Left cardiac atrium (tissue), 4 donors: ENCODE measurements at regions not wholly inside any gene's neighbourhood (a gene's known extent, or its start where the extent isn't known, plus 50 kb on each side); places are given as distances from the start of the nearest gene placed in this dataset.

Source experiments
- ATAC-seq, 2 donors: fragments of 200-7000 bp; cut with Tn5 transposase; one replicate each; pipeline ENCODE4 v1.9.1; 2020; ENCODE audit warnings: mild to moderate bottlenecking in 2 of 2, moderate library complexity in 2 of 2
- DNase-seq: peaks from one replicate; pipeline ENCODE4 v3.0.0-alpha.2; 2020
- intact Hi-C, 2 donors: fragments of 100-400 bp; cut with DNase I; formaldehyde crosslinking; loops; one replicate each; pipeline versions ENCODE4 v1.14.1 to v1.15.1; 2022 to 2023
- donor health status: DM: no; HTN: yes; CAD: no.
- donor health status: DM: no; HTN: yes; CAD: no; lungs with severe emphysema.
- donor health status: DM: yes; HTN: yes; CAD: no.
- donor health status: Dilated cardiomyopathy.

DNA sequence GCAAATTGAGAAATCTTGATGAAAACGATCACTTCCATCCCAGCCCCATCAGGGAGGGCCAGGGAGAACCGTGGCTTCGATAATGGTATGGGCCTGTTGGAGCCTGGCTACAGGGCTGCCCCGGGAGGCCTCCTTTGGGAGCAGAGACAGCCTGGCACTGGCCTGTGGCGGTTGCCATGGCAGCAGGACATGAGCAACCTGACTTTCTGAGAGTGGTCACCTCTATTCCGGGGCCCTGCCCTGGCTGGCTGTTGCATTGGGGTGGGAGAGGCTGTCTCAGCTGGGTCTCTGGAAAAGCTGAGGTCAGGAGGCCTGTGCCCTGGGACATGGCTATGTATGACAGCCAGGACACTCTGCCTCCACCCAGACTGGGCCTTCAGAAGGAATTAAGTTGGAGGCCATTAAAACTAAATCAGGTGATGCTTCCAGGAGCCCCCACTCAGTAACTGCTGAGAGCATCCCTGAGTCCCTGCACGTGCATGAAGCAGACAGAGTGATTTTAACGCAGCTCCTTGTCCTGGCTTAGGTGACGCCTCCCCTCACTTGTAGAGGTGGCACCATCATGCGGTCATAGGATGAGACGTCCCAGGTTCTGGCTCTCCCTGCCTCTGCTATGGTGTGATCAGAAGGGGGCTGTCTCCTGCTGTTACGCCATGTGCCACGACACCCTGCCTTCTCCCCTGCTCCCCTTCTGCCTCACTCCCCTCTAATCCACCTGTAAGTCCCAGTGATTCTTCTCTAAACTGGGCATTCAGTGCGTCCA lies 126.3 kb downstream of the SLC25A47 start:
- intact Hi-C loops, result loop anchor here in 1 of 2 donors (10.0 kb wide), 1 partner anchor 195 kb away; no protein-coding TSS in a partner anchor
- no peak for DNase-seq
- ATAC-seq, result no peak

DNA sequence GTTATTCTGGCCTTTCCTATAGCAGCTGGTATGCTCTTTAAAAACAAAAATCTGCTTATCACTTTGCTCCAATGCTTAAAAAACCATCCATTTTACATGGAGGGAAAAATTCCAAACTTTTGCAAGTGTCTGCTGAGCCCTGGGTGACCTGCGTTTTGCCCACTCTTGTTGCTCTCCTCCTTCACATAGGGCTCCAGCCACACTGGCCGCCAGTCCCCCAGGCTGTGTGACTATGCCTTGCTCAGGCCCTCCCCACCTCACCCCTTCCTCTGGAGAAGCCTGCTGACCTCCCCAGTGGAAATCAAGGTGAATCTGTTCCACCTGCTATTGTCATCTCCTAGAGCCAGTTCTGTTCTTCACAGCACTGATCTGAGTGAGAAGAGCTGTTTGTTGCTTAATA lies 126.9 kb downstream of the SLC25A47 start:
- no peak for DNase-seq
- ATAC-seq, result no peak
- intact Hi-C loops, result no loop called here

DNA sequence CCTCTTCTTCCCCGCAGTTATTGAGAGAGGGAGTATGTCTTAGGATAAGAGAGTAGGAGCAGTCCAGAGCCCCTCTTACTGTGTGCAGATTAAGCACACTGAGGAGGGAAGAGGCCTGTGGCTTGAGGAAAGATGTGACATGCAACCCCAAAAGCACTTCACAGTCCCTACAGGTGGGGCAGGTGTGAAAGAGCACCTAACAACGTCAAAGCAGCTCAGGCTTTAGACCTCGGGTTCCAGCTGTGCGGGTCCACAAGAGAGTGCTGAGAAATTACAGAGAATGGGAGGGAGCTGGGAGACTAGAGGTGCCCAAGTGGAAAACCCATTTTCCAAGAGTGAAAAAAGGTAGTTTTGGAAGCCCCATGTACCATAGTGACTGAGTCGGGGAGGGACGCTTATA lies 127.6 kb downstream of the SLC25A47 start:
- DNase-seq (no peak), ATAC-seq (no peak)
- intact Hi-C loops, result no loop called here

DNA sequence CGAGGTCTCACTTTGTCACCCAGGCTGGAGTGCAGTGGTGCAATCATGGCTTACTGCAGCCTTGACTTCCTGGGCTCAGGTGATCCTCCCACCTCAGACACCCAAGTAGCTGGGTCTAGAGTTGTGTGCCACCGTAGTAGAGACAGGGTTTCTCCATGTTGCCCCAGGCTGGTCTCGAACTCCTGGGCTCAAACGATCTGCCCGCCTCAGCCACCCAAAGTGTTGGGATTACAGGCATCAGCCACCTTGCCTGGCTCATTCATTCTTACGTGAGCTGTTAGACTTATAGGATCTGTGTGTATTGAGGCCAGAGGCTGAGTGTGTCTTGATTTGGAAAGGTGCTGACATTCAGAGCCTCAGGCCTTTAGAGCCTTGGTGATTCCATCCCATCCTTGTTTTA lies 128.1 kb downstream of the SLC25A47 start:
- no peak for DNase-seq
- intact Hi-C loops, result no loop called here
- no peak for ATAC-seq

DNA sequence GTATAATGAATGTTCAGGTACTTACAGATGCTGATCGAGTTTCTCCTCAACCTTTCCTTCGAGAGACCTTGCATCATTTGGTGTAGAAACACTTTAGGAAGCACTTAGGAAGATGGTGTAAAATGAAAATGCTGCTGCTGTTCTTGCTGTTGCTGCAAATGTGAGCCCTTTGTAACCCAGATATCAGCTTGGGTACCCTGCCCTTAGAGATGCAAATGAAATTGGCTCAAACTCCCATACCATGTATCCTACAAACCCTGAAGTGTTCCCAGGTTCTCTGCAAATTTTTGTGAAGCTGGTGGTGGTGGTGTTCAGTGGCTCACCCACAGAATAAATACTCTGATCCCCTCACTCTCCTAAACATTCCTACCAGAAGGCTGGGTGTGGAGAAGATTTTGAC lies 130.8 kb downstream of the SLC25A47 start:
- intact Hi-C loops, result no loop called here
- no peak for DNase-seq
- no peak for ATAC-seq

DNA sequence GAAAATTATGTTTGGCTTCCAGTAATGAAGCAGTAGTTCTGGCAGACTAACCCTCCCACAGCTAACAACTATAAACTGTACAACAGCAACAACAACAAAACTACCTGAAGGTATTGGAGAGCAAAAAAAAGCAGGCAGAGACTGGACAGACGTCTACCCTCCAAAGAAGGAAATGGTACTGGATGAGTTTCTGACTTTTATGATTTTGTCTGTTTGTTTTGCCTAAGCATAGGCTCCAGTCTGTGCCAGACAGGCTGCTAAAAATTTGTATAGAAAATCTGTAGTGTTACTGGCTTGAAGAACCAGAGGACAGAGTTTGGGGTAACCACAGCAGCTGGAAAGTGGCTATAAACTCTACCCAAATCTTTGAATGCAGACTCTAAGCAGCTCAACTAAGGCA lies 131.3 kb downstream of the SLC25A47 start:
- DNase-seq (no peak), ATAC-seq (no peak)
- intact Hi-C loops, result no loop called here

DNA sequence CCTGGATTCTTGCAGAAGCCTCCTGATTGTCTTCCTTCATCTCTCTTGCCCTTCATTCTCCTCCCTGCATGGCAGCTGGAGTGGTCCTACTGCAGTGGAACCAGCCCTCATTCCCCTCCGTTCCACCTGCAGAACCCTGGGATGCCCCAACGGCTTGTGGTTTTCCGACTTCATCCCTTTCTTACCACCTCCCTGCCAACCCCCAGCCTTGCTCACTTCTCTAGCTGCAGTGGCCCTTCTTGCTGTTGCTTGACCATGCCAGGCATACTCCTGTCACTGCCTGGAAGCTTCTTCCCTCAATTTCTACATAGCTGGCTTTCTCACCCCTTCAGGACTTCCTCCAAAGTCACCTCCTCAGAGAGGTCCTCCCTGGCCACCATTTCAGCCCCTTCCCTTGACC lies 123.3 kb downstream of the BEGAIN start:
- DNase-seq, result no peak
- ATAC-seq, result no peak
- intact Hi-C loops, result no loop called here

DNA sequence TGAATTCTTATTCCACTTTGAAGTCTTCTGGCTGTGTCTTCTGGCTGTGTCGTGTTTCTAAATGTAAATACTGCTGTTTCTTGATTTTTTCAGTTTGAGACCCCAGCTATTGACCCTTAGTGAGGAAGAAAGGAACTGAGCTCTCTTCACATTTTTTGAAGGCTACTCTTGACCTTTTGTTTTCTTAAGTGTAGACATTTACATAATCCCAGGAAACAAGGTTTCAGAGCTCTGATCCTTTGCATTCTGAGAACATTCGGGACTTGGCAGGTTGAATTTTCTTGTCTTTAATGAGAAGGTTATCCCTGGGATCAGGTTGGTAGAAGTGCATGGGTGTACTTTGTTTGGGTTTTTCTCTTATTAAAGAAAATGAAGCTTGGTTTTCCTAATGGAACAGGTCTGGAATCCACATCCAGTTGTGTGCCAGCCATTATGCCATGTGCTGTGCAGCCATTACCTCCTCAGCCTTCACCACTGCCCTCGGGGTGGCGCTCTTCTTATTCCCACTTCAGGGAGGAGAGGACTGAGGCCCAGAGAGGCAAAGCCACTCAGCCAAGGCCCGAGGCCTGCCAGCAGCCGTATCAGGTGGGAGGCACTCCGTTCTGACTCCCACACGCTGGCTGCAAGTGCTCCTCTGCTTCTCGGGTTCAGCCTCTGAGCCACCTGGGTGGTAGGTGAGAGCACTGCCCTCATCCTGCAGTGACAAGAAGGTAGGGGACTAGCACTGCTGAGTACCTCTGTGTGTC lies 120.9 kb downstream of the BEGAIN start:
- intact Hi-C loops, result no loop called here
- DNase-seq (no peak), ATAC-seq (no peak)

DNA sequence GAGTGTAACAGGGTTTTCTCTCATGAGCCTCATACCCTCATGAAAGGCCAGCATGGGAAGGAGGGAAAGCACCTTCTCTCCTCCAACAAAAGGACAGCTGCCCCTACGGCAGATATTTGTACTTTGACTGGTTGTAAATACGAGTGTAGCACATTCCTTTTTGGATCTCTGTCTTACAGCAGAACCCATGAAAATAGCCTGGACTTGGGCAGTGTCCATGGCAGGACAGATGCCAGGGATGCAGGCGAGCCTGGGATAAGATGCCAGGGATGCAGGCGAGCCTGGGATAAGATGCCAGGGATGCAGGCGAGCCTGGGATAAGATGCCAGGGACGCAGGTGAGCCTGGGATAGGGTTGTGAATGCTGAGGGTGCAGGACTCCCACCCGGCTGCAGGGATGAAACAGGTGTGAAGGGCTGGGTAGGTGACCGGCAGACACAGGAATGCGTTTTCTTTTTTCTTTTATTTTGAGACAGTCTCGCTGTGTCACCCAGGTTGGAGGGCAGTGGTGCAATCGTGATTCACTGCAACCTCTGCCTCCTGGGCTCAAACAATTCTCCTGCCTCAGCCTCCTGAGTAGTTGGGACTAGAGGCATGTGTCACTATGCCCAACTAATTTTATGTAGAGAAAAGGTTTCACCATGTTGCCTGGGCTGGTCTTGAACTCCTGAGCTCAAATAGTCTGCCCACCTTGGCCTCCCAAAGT lies 120.0 kb downstream of the BEGAIN start:
- intact Hi-C loops, result no loop called here
- ATAC-seq (no peak), DNase-seq (no peak)

DNA sequence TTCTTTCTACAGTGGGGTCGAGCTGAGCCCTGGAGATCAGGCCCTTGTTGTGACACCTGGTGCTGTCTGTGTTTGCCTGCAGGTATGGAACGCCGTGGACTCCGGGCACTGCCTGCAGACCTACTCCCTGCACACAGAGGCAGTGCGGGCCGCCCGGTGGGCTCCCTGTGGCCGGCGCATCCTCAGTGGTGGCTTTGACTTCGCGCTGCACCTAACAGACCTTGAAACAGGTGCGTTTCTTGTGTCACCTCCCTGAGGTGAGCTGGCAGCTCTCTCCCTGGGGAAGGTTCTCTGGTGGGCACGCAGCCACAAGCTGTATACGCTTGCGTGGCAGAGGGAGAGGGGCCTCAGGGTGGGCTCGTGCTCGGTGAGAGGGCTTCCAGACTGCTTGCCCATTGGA lies 119.3 kb downstream of the BEGAIN start:
- DNase-seq, result no peak
- no peak for ATAC-seq
- intact Hi-C loops, result no loop called here

DNA sequence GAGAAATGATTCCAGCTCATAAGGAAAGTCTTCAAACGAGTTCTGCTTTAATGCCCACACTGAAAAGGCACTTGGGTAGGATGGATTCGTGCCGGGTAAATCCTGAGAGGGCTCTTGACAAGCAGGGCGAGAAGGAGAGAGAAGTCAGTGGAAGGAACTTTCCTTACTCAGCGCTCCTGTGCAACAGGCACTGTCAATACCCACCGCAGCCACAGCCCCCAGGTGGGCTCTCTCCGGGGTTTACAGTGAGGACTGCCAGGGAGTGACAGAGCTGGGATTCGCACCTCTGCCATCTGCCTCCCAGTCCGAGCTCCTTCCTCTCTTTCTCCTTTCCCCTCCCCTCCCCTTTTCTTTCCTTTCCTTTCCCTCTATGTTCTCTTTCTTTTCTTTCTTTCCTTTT lies 118.7 kb downstream of the BEGAIN start:
- DNase-seq (no peak), ATAC-seq (no peak)
- intact Hi-C loops, result no loop called here

DNA sequence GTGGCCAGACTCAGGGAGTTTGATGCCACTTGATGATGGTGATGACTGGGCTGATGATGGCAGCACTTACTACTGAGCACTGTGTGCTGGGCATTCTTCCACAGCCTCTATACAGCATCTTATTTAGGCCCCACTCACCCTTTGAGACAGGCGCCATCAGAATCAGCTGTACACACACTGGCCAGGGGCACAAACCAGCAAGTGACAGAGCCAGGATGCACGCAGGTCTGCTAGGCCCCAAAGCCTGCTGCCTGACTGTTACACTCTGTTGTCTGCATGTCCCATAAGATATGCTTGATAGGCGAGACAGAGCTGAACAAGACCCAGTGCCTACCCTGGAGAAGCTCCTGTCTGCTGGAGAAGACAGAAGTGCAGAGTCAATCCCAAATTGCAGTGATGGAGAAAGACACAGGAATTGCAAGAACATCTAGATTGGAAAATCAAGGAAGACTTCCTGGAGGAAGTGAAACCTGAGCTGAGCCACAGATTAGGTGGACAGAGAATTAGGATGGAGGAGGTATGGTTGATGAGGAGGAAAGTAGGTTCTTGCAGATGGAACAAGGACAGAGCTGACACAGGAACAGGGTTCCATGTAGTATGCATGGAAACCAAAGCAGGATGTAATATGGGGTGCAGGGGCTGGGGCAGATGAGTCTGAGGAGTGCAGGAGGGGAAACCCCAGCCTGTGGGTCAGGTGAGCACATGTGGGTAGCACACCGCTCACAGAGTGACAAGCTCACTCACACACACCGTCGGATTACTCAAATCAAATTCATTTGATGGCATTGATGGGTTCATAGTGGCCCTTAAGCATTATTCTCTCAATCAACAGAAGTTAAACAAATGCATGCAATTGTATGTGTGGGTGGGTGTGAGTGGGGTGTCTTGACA lies 117.3 kb downstream of the BEGAIN start:
- intact Hi-C loops, result no loop called here
- ATAC-seq (no peak), DNase-seq (no peak)

DNA sequence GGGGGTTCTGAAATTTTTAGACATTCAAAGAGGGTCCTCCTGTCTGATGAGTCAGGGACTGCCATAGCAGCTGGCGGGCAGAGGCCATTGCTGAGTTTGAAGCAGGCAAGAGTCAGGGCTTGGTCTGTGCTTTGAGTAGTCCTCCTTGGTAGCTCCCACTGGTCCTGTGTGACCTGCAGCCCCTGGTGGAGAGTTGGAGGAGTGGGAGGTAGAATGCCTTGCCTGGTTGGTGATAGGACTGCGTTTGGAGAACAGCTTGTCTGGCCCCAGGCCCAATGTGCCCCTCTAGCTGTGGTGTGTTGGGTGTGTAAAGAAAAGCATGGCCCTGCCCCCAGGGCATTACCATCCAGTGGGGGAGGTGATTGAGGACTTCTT lies 116.7 kb downstream of the BEGAIN start:
- DNase-seq (no peak), ATAC-seq (no peak)
- intact Hi-C loops, result no loop called here

DNA sequence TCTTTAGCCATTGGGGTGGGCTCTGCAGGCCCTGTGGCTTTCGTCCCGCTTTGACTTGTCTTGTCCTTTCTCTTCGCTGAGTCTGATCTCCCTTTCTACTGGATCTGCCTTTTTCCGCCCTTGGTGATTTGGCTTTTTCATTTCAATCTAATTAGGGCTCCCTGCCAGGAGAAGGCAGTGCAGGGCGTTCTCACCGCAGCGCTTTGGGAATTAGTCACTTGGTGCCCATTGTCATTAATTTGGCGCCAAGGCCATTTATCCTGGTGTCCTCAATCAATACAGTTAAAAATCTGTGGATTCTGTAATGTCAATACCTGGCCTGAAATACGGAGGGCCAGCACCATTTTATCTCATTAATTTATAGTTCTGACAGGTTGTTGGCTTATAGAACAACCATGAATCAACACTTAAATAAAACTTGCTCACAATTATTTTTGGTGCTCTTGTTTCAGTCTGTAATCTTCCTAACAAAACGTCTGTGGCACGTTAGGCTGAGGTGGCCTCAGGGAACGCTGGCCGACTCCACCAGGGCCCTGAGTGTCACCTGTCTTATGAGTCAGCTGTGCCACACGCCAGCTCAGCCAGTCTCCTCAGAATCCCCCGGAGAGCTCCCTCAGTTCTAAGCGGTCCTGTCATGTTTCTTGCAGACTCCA lies 115.7 kb downstream of the BEGAIN start:
- intact Hi-C loops, result no loop called here

DNA sequence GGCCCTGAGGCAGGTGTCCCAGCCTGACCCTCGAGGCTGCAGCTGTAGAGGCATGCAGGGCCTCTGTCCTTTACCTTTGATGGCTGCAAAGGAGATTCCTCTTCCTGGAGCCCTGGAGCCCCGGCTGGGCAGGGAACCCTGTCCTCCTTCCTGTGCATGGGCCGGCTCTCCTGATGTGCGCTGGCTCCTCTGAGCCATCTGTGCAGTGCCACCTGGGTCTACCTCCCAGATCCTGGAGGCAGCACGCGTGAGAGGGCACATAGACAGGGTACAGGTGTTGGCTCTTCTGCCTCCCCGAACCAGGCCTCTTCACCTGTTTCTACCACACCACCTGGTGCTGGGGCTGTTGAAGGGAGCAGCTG lies 115.1 kb downstream of the BEGAIN start:
- DNase-seq (no peak), ATAC-seq (no peak)
- intact Hi-C loops, result no loop called here

More for the DNA sequence above, 115.7 kb downstream of the BEGAIN start:
- no peak for ATAC-seq
- no peak for DNase-seq

DNA sequence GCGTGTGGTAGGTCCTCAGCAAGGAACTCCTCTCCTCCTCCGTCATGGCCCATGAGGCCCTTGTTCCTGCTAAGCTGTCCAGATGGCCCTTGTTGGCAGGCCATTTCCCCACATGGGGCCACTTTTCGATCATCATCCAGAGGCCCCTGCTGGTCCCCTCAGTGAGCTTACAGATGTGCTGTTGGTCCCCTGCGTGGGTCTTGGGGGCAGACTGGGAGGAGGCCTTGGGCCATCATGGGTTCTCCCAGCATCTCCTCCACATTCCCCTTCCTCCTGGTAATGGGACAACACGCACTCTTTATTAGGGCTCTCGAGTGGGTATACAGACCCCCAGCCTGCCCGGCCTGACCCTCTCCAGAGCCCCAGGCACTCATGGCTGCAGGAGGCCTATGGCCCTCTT lies 114.7 kb downstream of the BEGAIN start:
- no peak for DNase-seq
- intact Hi-C loops, result no loop called here
- no peak for ATAC-seq

DNA sequence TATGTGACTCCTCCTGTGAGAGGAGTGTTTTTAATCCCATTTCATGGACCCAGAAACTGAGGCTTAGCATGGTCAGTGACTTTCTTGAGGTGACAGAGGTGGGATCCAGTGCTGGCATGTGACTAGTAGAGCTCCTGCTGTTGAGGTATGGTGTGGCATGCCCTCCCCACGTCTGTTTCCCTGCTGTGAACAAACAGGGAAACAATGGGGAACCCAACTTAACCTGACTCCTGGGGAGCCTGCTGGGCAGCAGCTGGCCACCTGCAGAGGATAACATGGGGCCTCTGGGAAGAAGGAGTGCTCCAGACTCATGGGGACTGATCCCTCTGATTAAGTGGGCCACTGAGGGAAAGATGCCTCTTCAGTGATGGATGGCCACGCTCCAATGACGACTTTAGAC lies 114.0 kb downstream of the BEGAIN start:
- intact Hi-C loops, result no loop called here
- DNase-seq, result no peak
- no peak for ATAC-seq

DNA sequence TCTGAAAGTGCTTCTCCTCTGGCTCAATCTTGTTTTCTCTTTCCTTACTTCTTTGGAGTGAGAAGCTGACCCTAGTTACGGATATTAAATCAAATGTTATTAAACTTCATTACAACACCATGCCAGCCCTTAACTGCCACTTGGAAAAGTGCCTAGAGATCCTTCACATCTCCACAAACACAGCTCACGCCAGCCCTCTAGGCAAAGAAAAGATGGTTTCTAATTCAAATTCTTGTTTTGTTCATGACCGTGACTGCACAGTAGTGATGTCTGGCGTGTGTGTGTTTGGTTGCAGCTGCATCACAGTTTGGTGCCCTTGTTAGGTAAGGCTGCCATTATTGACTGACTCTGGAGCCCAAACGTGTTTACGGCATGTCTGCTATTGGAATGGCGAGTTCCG lies 113.0 kb downstream of the BEGAIN start:
- ATAC-seq (no peak), DNase-seq (no peak)
- intact Hi-C loops, result no loop called here

DNA sequence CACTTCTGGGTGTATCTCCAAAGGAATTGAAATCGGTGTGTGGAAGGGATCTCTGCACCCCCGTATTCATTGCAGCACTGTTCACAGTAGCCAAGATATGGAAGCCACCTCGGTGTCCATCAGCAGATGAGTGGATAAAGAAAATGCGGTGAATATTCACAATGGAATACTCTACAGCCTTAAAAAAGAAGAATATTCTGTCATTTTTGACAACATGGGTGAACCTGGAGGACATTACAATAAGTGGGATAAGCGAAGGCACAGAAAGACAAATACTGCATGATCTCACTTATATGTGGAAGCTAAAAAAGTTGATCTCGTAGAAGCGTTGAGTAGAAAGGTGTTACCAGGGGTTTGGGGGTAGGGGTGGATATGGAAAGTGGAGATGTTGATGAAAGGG lies 111.9 kb downstream of the BEGAIN start:
- no peak for DNase-seq
- no peak for ATAC-seq
- intact Hi-C loops, result no loop called here
